C4-2B (cell line): ENCODE measurements at regions not wholly inside any gene's neighbourhood (a gene's known extent, or its start where the extent isn't known, plus 50 kb on each side); places are given as distances from the start of the nearest gene placed in this dataset.

ENCODE experiments used
- H3K27ac ChIP-seq: fragments of 450-650 bp; 2 replicates; pipeline ENCODE4 v1.5.1; 2017
- CTCF ChIP-seq: fragments of 450-650 bp; conservative IDR thresholded peaks from 2 replicates; pipeline ENCODE4 v1.5.1; 2017; ENCODE audit warnings: mild to moderate bottlenecking
- ZFX ChIP-seq: fragments of 450-650 bp; IDR thresholded peaks from 2 replicates; pipeline ENCODE4 v1.6.1; 2017

- no peak overlapping the region for H3K27ac ChIP-seq
- TF ChIP-seq CTCF (no peak), ZFX (no peak)
Observed at GRCh38 chr2:103660519-103660918, 898.7 kb downstream of the TMEM182 start.

- TF ChIP-seq ZFX, result no peak
- TF ChIP-seq CTCF, result no peak
- no peak overlapping the region for H3K27ac ChIP-seq
Observed at GRCh38 chr2:103660947-103661346, 899.1 kb downstream of the TMEM182 start.

- TF ChIP-seq ZFX, result no peak
- H3K27ac ChIP-seq, result no peak overlapping the region
Observed at GRCh38 chr2:103664690-103665089, 902.9 kb downstream of the TMEM182 start.

- no peak overlapping the region for H3K27ac ChIP-seq
- TF ChIP-seq ZFX, result no peak
- no peak for TF ChIP-seq CTCF
Observed at GRCh38 chr2:103667335-103667884, 905.6 kb downstream of the TMEM182 start.

GRCh38 chr2:103669531-103669930, 907.7 kb downstream of the TMEM182 start:
- no peak overlapping the region for H3K27ac ChIP-seq
- TF ChIP-seq CTCF (no peak), ZFX (no peak)
